H1 (cell line): ENCODE measurements at regions not wholly inside any gene's neighbourhood (a gene's known extent, or its start where the extent isn't known, plus 50 kb on each side); places are given as distances from the start of the nearest gene placed in this dataset.

Source experiments
- CHD7 ChIP-seq: fragments of 300-600 bp; sonication (generic); IDR thresholded peaks from 2 replicates; pipeline ENCODE4 v1.7.1; 2012; ENCODE audit warnings: low read length, moderate library complexity, mild to moderate bottlenecking, inconsistent platforms; ENCODE audit not compliant: insufficient replicate concordance
- E2F6 ChIP-seq: IDR thresholded peaks from 2 replicates; pipeline ENCODE4 v1.6.1; 2012; ENCODE audit warnings: inconsistent platforms
- FOSL1 ChIP-seq: IDR thresholded peaks from 2 replicates; pipeline ENCODE4 v1.6.1; 2011; ENCODE audit warnings: mild to moderate bottlenecking, low read depth, low read length, moderate library complexity; ENCODE audit not compliant: insufficient read depth
- KDM5A ChIP-seq: fragments of 200-600 bp; IDR thresholded peaks from 2 replicates; pipeline ENCODE4 v1.7.1; 2012; ENCODE audit warnings: mild to moderate bottlenecking, low read length, inconsistent platforms, mixed read lengths
- MAFK ChIP-seq: IDR thresholded peaks from 2 replicates; pipeline ENCODE4 v1.6.1; 2012; ENCODE audit warnings: low read depth, mild to moderate bottlenecking, improper control_type of control experiment, low read length
- SIN3A ChIP-seq, 2 experiments: IDR thresholded peaks in 1 of 2; conservative IDR thresholded peaks in 1 of 2; 2 replicates each; pipeline ENCODE4 v1.6.1; 2011 to 2012; ENCODE audit warnings: low read length in 2 of 2, improper control_type of control experiment in 1 of 2, low read depth in 1 of 2, mild to moderate bottlenecking in 1 of 2

GRCh38 chr11:109706945-109707344, 285.0 kb downstream of the C11orf87 start (continued):
- TF ChIP-seq SIN3A (conservative IDR thresholded peaks at IDR 0.05 in 1 of 2, IDR thresholded peaks at IDR 0.05 in 1 of 2; ENCODE audit: low read depth in 1 of 2, low read length in 2 of 2): no peak
- TF ChIP-seq KDM5A: no peak
- no peak for TF ChIP-seq CHD7
- no peak for TF ChIP-seq MAFK
- no peak for TF ChIP-seq FOSL1
- no peak for TF ChIP-seq E2F6
